Right cardiac atrium (tissue), 5 donors: ENCODE measurements at regions not wholly inside any gene's neighbourhood (a gene's known extent, or its start where the extent isn't known, plus 50 kb on each side); places are given as distances from the start of the nearest gene placed in this dataset.

Source experiments
- ATAC-seq, 2 donors: fragments of 200-7000 bp; cut with Tn5 transposase; one replicate each; pipeline versions ENCODE4 v1.8.0 to v1.9.1; 2020; ENCODE audit warnings: moderate library complexity in 2 of 2, mild to moderate bottlenecking in 1 of 2
- DNase-seq, 3 donors: peaks; one replicate each; pipeline ENCODE4 v3.0.0-alpha.2; 2020
- H3K27ac ChIP-seq: one replicate; pipeline ENCODE4 v1.5.1; 2013; ENCODE audit warnings: mild to moderate bottlenecking, low read length, control low read depth, moderate library complexity
- H3K27me3 ChIP-seq: one replicate; pipeline ENCODE4 v1.6.1; 2013; ENCODE audit not compliant: control insufficient read depth, insufficient read depth
- H3K4me1 ChIP-seq: one replicate; pipeline ENCODE4 v1.6.1; 2013; ENCODE audit warnings: low read length; ENCODE audit not compliant: control insufficient read depth, insufficient read depth
- H3K4me3 ChIP-seq: one replicate; pipeline ENCODE4 v1.5.1; 2013; ENCODE audit warnings: low read length, control low read depth
- H3K9me3 ChIP-seq: one replicate; pipeline ENCODE4 v1.6.1; 2013; ENCODE audit warnings: low read length; ENCODE audit not compliant: control insufficient read depth
- WGBS: extraction: QIAGEN DNeasy Blood & Tissue Kit; methylation state at CpG from one replicate; pipeline ENCODE4 v1.1.7; 2013; 5-methylcytosine and 5-hydroxymethylcytosine counted together
- intact Hi-C, 4 donors: fragments of 100-400 bp; cut with DNase I; formaldehyde crosslinking; loops; one replicate each; pipeline versions ENCODE4 v1.11.0 to v1.14.0; 2022 to 2023
- donor health status: healthy with polysubstance abuse.
- donor health status: DM: no; HTN: yes; CAD: no.
- donor health status: DM: no; HTN: no; CAD: no.
- donor health status: DM: no; HTN: yes; CAD: no; lungs with severe emphysema.
- donor health status: DM: yes; HTN: yes; CAD: no.

GRCh38 chr5:14090755-14091154 lies 52.4 kb upstream of the TRIO start:
- H3K4me1 ChIP-seq = no peaks in the 10 kb centered on the region
- H3K4me3 ChIP-seq = no peak overlapping the region
- DNase-seq = no peak
- no peaks in the 10 kb centered on the region for H3K27me3 ChIP-seq
- peaks cover 6% of the 10 kb centered on the region for H3K9me3 ChIP-seq
- WGBS = 93% methylated on average over 5 of the region's 5 CpGs
- no peak overlapping the region for H3K27ac ChIP-seq
- intact Hi-C loops = loop anchor here in 1 of 4 donors (10.0 kb wide), 1 partner anchor 96 kb away; no protein-coding TSS in a partner anchor
- no peak for ATAC-seq

- no peak overlapping the region for H3K27ac ChIP-seq
- H3K4me3 ChIP-seq = no peak overlapping the region
- ATAC-seq (no peak), DNase-seq (no peak)
- no peaks in the 10 kb centered on the region for H3K27me3 ChIP-seq
- whole genome bisulfite sequencing = 98% methylated on average over 2 of the region's 2 CpGs
- no peaks in the 10 kb centered on the region for H3K4me1 ChIP-seq
- peaks cover 6% of the 10 kb centered on the region for H3K9me3 ChIP-seq
- intact Hi-C loops = loop anchor here in 1 of 4 donors (10.0 kb wide), 1 partner anchor 95 kb away; no protein-coding TSS in a partner anchor
Observed at GRCh38 chr5:14090290-14090689, 52.9 kb upstream of the TRIO start.

GRCh38 chr5:14089198-14089597 lies 53.9 kb upstream of the TRIO start:
- WGBS = 87% methylated on average over 2 of the region's 2 CpGs

GRCh38 chr5:14086261-14086660 lies 56.9 kb upstream of the TRIO start:
- 86% methylated on average over 2 of the region's 2 CpGs for WGBS
- no peak for ATAC-seq
- intact Hi-C loops = no loop called here

More at GRCh38 chr5:14089198-14089597, 53.9 kb upstream of the TRIO start:
- intact Hi-C loops = no loop called here
- Histone ChIP-seq H3K27ac (no peak overlapping the region), H3K4me1 (no peaks in the 10 kb centered on the region), H3K27me3 (no peaks in the 10 kb centered on the region), H3K4me3 (no peak overlapping the region), H3K9me3 (peaks cover 6% of the 10 kb centered on the region)
- DNase-seq (no peak), ATAC-seq (no peak)

GRCh38 chr5:14082973-14083372 lies 60.2 kb upstream of the TRIO start:
- intact Hi-C loops = no loop called here
- no peak overlapping the region for H3K27ac ChIP-seq
- no peaks in the 10 kb centered on the region for H3K27me3 ChIP-seq
- 86% methylated on average over 2 of the region's 2 CpGs for WGBS
- H3K4me3 ChIP-seq = no peak overlapping the region
- DNase-seq (no peak), ATAC-seq (no peak)
- peaks cover 6% of the 10 kb centered on the region for H3K9me3 ChIP-seq
- H3K4me1 ChIP-seq = no peaks in the 10 kb centered on the region

More at GRCh38 chr5:14086261-14086660, 56.9 kb upstream of the TRIO start:
- Histone ChIP-seq H3K27me3 (no peaks in the 10 kb centered on the region), H3K9me3 (peaks cover 8% of the 10 kb centered on the region), H3K27ac (no peak overlapping the region), H3K4me1 (no peaks in the 10 kb centered on the region), H3K4me3 (no peak overlapping the region)
- DNase-seq = no peak

- Histone ChIP-seq H3K27me3 (no peaks in the 10 kb centered on the region), H3K4me1 (no peaks in the 10 kb centered on the region), H3K9me3 (peaks cover 6% of the 10 kb centered on the region), H3K27ac (no peak overlapping the region), H3K4me3 (no peak overlapping the region)
- DNase-seq (no peak), ATAC-seq (no peak)
- intact Hi-C loops = no loop called here
- 94% methylated on average over 4 of the region's 4 CpGs for WGBS
Observed at GRCh38 chr5:14082523-14082922, 60.6 kb upstream of the TRIO start.

- Histone ChIP-seq H3K9me3 (peaks cover 2% of the 10 kb centered on the region), H3K4me3 (no peak overlapping the region), H3K27ac (no peak overlapping the region), H3K4me1 (no peaks in the 10 kb centered on the region), H3K27me3 (no peaks in the 10 kb centered on the region)
- 46% methylated on average over 1 of the region's 1 CpG for WGBS
- no peak for DNase-seq
- ATAC-seq = no peak
- intact Hi-C loops = no loop called here
Observed at GRCh38 chr5:14081791-14082190, 61.4 kb upstream of the TRIO start.

GRCh38 chr5:14078716-14079115 lies 64.4 kb upstream of the TRIO start:
- no peaks in the 10 kb centered on the region for H3K4me1 ChIP-seq
- no peak for ATAC-seq
- H3K27ac ChIP-seq = no peak overlapping the region
- 97% methylated on average over 3 of the region's 3 CpGs for WGBS
- no peaks in the 10 kb centered on the region for H3K27me3 ChIP-seq
- intact Hi-C loops = no loop called here
- no peak for DNase-seq
- peaks cover 2% of the 10 kb centered on the region for H3K9me3 ChIP-seq
- no peak overlapping the region for H3K4me3 ChIP-seq

- no peaks in the 10 kb centered on the region for H3K4me1 ChIP-seq
- H3K4me3 ChIP-seq = no peak overlapping the region
- no peak for ATAC-seq
- no peak overlapping the region for H3K27ac ChIP-seq
- H3K27me3 ChIP-seq = no peaks in the 10 kb centered on the region
- H3K9me3 ChIP-seq = no peaks in the 10 kb centered on the region
- DNase-seq = no peak
- 87% methylated on average over 8 of the region's 8 CpGs for WGBS
- intact Hi-C loops = no loop called here
Observed at GRCh38 chr5:14077501-14077900, 65.6 kb upstream of the TRIO start.

GRCh38 chr5:14076561-14076960 lies 66.6 kb upstream of the TRIO start:
- H3K9me3 ChIP-seq = peaks cover 4% of the 10 kb centered on the region
- DNase-seq = no peak
- H3K4me3 ChIP-seq = no peak overlapping the region
- no peak overlapping the region for H3K27ac ChIP-seq
- no peak for ATAC-seq
- H3K4me1 ChIP-seq = no peaks in the 10 kb centered on the region
- intact Hi-C loops = no loop called here
- WGBS = 70% methylated on average over 7 of the region's 7 CpGs
- no peaks in the 10 kb centered on the region for H3K27me3 ChIP-seq

- H3K27ac ChIP-seq = no peak overlapping the region
- DNase-seq (no peak), ATAC-seq (no peak)
- no peaks in the 10 kb centered on the region for H3K4me1 ChIP-seq
- 92% methylated on average over 11 of the region's 11 CpGs for WGBS
- H3K4me3 ChIP-seq = no peak overlapping the region
- intact Hi-C loops = no loop called here
- H3K27me3 ChIP-seq = no peaks in the 10 kb centered on the region
- H3K9me3 ChIP-seq = peaks cover 4% of the 10 kb centered on the region
Observed at GRCh38 chr5:14075937-14076336, 67.2 kb upstream of the TRIO start.

- 76% methylated on average over 5 of the region's 5 CpGs for WGBS
- DNase-seq (no peak), ATAC-seq (no peak)
- no peaks in the 10 kb centered on the region for H3K27me3 ChIP-seq
- intact Hi-C loops = no loop called here
- peaks cover 4% of the 10 kb centered on the region for H3K9me3 ChIP-seq
- no peak overlapping the region for H3K4me3 ChIP-seq
- no peak overlapping the region for H3K27ac ChIP-seq
- no peaks in the 10 kb centered on the region for H3K4me1 ChIP-seq
Observed at GRCh38 chr5:14071433-14071832, 71.7 kb upstream of the TRIO start.
